HL-60 (cell line): ENCODE measurements at regions not wholly inside any gene's neighbourhood (a gene's known extent, or its start where the extent isn't known, plus 50 kb on each side); places are given as distances from the start of the nearest gene placed in this dataset.
"Not testable (repeated sequence)": the region's sequence is repeated elsewhere in the genome, so short reads cannot be mapped to it uniquely, and the experiment has no call there.

Source experiments
- DNase-seq, 2 experiments: peaks; one replicate each; pipeline ENCODE4 v3.0.0-alpha.2; 2010 to 2020; ENCODE audit warnings: low read depth in 1 of 2, low spot score in 1 of 2
- H3K27ac ChIP-seq: fragments of 250-450 bp; sonication (Bioruptor Pico); replicated peaks from 2 replicates; pipeline ENCODE4 v1.5.1; 2020; ENCODE audit warnings: mild to moderate bottlenecking, moderate library complexity
- H3K27me3 ChIP-seq: fragments of 250-450 bp; sonication (Bioruptor Pico); 2 replicates; pipeline ENCODE4 v1.5.1; 2021; ENCODE audit warnings: mild to moderate bottlenecking, moderate library complexity; ENCODE audit not compliant: insufficient read depth, poor library complexity, severe bottlenecking
- H3K4me3 ChIP-seq: replicated peaks from 2 replicates; pipeline ENCODE4 v1.5.1; 2011; ENCODE audit warnings: mild to moderate bottlenecking, control low read depth, low read length; ENCODE audit not compliant: insufficient read depth
- GABPA ChIP-seq: IDR thresholded peaks from 2 replicates; pipeline ENCODE4 v1.6.1; 2012; ENCODE audit warnings: low read depth
- POLR2AphosphoS5 ChIP-seq: IDR thresholded peaks from 2 replicates; pipeline ENCODE4 v1.6.1; 2012; ENCODE audit warnings: low read depth
- SPI1 ChIP-seq: IDR thresholded peaks from 2 replicates; pipeline ENCODE4 v1.6.1; 2012; ENCODE audit warnings: low read depth, mild to moderate bottlenecking, borderline replicate concordance
- TF ChIP-seq, protein P1 (sequence below): IDR thresholded peaks from one replicate; pipeline ENCODE4 v1.5.1; 2011; ENCODE audit warnings: low read length, control low read depth, inconsistent platforms; ENCODE audit not compliant: insufficient read depth
- TF ChIP-seq, protein P2 (sequence below): IDR thresholded peaks from 2 replicates; pipeline ENCODE4 v1.6.1; 2012; ENCODE audit warnings: low read depth; ENCODE audit not compliant: insufficient replicate concordance

DNA sequence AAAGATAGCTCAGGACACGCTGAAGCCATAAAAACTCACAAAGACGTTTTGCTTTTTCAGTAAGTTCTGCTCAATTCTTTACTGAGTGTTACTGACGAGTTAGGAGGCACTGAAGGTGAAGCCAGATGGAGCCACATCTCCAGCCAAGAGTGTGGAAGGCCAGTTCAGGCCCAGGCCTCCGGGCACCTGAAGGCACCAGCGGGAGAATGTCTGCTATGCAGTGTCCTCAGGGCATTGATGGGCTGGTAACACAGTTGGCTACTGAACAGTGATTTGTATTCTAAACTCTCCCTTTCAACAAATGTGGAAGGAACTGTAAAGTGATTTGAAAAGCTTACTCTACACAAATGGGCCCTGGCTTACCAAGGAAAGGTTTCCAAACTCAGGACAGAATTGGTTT, 64.8 kb upstream of the SVIL start:
- no peak for DNase-seq
- Histone ChIP-seq H3K27me3 (no peaks in the 10 kb centered on the region), H3K27ac (no peak overlapping the region), H3K4me3 (no peak overlapping the region)
- TF ChIP-seq POLR2AphosphoS5 = no peak
- TF ChIP-seq, protein P1, sequence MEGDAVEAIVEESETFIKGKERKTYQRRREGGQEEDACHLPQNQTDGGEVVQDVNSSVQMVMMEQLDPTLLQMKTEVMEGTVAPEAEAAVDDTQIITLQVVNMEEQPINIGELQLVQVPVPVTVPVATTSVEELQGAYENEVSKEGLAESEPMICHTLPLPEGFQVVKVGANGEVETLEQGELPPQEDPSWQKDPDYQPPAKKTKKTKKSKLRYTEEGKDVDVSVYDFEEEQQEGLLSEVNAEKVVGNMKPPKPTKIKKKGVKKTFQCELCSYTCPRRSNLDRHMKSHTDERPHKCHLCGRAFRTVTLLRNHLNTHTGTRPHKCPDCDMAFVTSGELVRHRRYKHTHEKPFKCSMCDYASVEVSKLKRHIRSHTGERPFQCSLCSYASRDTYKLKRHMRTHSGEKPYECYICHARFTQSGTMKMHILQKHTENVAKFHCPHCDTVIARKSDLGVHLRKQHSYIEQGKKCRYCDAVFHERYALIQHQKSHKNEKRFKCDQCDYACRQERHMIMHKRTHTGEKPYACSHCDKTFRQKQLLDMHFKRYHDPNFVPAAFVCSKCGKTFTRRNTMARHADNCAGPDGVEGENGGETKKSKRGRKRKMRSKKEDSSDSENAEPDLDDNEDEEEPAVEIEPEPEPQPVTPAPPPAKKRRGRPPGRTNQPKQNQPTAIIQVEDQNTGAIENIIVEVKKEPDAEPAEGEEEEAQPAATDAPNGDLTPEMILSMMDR = no peak

DNA sequence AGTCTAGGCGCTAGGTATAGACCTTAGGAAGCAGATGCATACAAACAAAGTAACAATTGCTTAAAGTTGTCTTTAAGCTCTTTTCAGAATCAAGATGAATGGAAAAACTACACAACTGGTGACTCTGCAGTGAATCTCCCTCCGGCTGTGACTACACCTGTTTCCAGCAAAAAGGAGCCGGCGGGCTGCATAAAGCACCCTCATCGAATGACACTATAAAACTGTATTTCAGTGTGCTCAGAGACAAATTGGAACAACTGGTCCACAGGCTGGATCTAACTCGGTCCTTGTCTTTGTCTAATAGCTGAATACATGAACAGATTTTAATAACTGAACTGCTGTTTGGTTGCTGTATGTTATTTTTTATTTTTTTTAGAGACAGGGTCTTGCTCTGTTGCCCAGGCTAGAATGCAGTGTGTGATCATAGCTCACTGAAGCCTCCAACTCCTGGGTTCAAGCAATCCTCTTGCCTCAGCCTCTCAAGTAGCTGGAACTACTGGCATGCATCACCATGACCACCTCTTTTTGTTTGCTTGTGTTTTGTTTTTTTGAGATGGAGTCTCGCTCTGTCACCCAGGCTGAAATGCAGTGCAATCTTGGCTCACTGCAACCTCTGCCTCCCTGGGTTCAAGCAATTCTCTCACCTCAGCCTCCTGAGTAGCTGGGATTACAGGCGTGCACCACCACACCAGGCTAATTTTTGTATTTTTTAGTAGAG, 64.2 kb upstream of the SVIL start:
- Histone ChIP-seq H3K27me3 (no peaks in the 10 kb centered on the region), H3K4me3 (no peak overlapping the region), H3K27ac (no peak overlapping the region)
- DNase-seq = no peak
- no peak for TF ChIP-seq SPI1
- TF ChIP-seq, protein P2, sequence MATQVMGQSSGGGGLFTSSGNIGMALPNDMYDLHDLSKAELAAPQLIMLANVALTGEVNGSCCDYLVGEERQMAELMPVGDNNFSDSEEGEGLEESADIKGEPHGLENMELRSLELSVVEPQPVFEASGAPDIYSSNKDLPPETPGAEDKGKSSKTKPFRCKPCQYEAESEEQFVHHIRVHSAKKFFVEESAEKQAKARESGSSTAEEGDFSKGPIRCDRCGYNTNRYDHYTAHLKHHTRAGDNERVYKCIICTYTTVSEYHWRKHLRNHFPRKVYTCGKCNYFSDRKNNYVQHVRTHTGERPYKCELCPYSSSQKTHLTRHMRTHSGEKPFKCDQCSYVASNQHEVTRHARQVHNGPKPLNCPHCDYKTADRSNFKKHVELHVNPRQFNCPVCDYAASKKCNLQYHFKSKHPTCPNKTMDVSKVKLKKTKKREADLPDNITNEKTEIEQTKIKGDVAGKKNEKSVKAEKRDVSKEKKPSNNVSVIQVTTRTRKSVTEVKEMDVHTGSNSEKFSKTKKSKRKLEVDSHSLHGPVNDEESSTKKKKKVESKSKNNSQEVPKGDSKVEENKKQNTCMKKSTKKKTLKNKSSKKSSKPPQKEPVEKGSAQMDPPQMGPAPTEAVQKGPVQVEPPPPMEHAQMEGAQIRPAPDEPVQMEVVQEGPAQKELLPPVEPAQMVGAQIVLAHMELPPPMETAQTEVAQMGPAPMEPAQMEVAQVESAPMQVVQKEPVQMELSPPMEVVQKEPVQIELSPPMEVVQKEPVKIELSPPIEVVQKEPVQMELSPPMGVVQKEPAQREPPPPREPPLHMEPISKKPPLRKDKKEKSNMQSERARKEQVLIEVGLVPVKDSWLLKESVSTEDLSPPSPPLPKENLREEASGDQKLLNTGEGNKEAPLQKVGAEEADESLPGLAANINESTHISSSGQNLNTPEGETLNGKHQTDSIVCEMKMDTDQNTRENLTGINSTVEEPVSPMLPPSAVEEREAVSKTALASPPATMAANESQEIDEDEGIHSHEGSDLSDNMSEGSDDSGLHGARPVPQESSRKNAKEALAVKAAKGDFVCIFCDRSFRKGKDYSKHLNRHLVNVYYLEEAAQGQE = no peak
- no peak for TF ChIP-seq POLR2AphosphoS5
- TF ChIP-seq, protein P1 = no peak
- TF ChIP-seq GABPA = no peak

DNA sequence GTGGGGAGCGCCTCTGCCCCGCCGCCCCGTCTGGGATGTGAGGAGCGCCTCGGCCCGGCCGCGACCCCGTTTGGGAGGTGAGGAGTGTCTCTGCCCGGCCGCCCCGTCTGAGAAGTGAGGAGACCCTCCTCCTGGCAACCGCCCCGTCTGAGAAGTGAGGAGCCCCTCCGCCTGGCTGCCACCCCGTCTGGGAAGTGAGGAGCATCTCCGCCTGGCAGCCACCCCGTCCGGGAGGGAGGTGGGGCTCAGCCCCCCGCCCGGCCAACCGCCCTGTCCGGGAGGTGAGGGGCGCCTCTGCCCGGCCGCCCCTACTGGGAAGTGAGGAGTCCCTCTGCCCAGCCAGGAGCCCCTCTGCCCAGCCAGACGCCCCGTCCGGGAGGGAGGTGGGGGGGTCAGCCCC, 61.8 kb upstream of the SVIL start:
- H3K27me3 ChIP-seq = not testable (repeated sequence)

DNA sequence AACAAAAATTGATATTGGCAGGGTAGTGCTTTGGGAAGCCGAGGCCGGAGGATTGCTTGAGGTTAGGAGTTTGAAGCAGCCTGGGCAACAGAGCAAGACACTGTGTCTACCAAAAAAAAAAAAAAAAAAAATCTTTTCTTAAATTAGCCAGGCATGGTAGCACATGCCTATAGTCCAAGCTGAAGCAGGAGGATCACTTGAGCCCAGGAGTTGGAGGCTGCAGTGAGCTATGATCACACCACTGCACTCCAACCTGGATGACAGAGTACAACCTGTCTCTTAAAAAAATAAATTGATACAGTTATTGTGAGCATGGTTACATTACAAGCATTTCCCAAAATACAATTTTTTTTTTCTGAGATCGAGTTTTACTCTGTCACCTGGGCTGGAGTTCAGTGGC, 59.4 kb upstream of the SVIL start:
- Histone ChIP-seq H3K4me3 (no peak overlapping the region), H3K27me3 (no peaks in the 10 kb centered on the region), H3K27ac (no peak overlapping the region)
- DNase-seq = no peak
- TF ChIP-seq, protein P1 = no peak
- TF ChIP-seq POLR2AphosphoS5 (no peak), GABPA (no peak), SPI1 (no peak)
- TF ChIP-seq, protein P2 = no peak

More for the DNA sequence above, 61.8 kb upstream of the SVIL start:
- not testable (repeated sequence) for H3K4me3 ChIP-seq, H3K27ac ChIP-seq, DNase-seq
